GM10248 (cell line): ENCODE measurements at regions not wholly inside any gene's neighbourhood (a gene's known extent, or its start where the extent isn't known, plus 50 kb on each side); places are given as distances from the start of the nearest gene placed in this dataset.

Experiments used
- CTCF ChIA-PET: fragments of 300-600 bp; sonication (Branson Sonifier 250); formaldehyde crosslinking; extraction: SDS; loops from one replicate; lab custom pipeline; 2021; ENCODE audit warnings: antibody characterized with exemption; lab: Yijun Ruan, JAX
- POLR2A ChIA-PET: fragments of 350-650 bp; sonication (Branson Sonifier 250); formaldehyde crosslinking; extraction: SDS; loops from one replicate; lab custom pipeline; 2020; ENCODE audit warnings: antibody characterized with exemption; lab: Yijun Ruan, JAX
- DNase-seq: peaks from one replicate; pipeline ENCODE4 v3.0.0; 2012; ENCODE audit errors: extremely low spot score
- TF ChIP-seq, protein P1 (sequence below): IDR thresholded peaks from 2 replicates; pipeline ENCODE4 v1.5.1; 2012; ENCODE audit warnings: mild to moderate bottlenecking, low read depth; ENCODE audit errors: extremely low read depth, missing control alignments, control extremely low read depth

DNA sequence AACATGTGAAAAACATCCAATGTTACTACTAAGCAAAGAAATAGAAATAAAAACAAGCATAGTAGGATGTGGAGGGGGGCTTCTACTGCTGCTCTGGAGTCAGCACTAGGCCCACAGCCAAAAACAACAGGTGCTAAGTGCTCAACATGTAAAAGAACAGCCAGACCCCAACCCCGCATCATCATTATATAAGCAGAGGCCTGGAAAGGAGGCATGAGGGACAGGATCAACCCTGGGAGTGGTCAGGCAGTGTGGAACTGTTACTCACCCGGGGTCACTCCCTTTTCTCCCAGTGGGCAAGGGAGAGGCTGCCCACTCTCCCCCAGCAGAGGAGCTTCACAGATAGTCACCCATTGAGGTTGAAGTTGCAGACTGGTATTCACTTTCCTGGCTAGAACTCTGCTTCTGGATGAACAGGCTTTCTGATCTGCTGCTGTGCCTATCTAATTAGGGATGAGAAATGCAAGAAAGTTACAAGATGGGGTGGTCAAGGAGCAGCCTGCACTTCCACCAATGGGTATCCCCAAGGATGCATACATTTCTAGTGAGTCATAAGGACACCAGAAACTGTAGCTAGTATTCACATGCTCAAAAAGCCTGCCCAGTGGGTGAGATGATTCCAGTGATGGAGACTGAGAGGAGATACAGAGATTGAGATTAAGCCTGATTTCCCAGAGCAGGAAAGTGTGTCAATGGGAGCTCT lies 480.1 kb upstream of the TCF4 start:
- no peak for DNase-seq
- POLR2A ChIA-PET = no interaction called here
- TF ChIP-seq, protein P1, sequence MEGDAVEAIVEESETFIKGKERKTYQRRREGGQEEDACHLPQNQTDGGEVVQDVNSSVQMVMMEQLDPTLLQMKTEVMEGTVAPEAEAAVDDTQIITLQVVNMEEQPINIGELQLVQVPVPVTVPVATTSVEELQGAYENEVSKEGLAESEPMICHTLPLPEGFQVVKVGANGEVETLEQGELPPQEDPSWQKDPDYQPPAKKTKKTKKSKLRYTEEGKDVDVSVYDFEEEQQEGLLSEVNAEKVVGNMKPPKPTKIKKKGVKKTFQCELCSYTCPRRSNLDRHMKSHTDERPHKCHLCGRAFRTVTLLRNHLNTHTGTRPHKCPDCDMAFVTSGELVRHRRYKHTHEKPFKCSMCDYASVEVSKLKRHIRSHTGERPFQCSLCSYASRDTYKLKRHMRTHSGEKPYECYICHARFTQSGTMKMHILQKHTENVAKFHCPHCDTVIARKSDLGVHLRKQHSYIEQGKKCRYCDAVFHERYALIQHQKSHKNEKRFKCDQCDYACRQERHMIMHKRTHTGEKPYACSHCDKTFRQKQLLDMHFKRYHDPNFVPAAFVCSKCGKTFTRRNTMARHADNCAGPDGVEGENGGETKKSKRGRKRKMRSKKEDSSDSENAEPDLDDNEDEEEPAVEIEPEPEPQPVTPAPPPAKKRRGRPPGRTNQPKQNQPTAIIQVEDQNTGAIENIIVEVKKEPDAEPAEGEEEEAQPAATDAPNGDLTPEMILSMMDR = no peak
- CTCF ChIA-PET = no interaction called here

DNA sequence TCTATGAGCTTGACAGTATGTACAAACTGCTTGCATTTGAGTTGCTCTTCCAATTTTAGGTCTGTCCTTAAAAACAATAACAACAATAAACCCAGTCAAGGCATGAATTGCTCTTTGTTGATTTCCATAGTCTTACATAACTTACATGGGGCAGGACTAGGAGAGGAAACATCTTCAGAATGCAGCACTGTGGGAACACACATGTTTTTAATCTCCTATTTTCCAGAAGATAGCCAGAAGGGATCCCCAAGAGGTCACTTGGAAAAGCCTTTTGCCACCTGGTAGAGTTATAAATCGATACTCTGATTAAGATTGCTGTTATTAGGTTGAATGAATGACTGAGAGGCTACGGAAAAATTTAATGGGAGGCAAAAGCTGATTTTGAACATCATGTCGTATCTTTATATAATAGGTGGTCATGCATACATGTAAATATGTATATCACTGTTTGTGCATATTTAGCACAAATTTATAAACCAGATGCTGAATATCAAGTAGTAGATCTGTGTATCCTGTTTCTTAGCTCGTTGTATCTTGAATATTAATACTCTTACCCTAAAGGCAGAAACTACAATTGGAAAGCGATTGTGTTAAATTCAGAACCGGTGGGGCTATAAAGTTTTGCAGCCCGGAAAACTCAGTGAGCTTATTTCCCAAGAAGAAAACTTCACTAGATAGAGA lies 479.4 kb upstream of the TCF4 start:
- CTCF ChIA-PET = no interaction called here
- POLR2A ChIA-PET = no interaction called here

DNA sequence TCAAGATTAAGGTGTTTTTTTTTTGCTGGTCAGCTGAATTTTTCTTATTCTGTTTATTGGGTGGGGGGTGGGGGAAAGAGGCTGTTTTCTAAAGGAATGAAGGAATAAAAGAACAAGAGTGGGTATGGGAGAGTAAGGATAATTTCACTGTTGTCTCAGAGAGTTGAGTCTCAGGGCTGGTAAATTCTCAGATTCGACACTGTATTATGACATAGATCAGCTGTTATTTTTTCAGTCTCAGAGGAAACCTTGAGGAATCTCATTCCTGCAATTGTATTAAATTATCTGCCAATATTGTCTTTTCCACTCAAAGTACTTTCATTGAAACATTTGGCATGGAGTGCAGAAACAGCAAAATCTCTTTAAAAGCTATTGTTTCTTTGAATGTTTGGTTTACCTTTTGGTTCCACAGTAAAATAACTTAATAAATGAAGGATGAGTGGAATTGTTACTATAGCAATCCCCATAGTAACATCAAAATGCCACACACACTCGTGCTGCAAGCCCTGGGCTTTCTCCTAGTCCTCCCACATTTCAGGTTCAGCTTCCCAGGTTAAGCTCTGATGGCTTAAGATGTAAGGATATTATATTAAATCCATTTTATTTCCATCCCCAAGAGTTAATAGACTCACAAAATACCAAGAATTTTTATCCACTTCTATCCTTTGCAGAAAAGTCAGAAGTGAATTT lies 478.7 kb upstream of the TCF4 start:
- no peak for DNase-seq
- TF ChIP-seq, protein P1 = no peak
- ChIA-PET POLR2A (no interaction called here), CTCF (no interaction called here)

More for the DNA sequence above, 479.4 kb upstream of the TCF4 start:
- TF ChIP-seq, protein P1 = no peak
- DNase-seq = no peak

DNA sequence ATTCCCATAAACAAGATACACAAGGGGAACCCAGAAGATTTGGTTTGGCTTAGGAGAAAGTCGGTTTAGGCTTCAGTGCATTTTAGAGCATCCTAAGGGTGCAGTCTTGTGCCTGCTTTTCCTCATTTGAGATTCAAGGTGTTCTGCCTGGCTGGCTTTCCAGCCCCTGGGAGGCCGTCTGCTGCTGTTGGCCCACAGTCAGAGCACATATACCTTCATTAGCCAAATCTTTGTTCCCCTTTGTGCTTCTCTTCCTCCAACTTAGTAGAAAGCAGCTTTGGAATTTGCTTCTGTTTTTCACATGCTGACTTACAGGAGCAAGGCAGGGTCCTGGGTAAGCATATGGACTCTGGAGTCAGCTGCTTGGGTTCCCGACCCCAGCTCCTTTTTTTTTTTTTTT lies 477.1 kb upstream of the TCF4 start:
- TF ChIP-seq, protein P1 = no peak
- no peak for DNase-seq
- POLR2A ChIA-PET = no interaction called here
- CTCF ChIA-PET = interaction anchor here (3.7 kb wide), 1 partner anchor 14 kb away, joined by 16 read pairs; no protein-coding TSS in a partner anchor

DNA sequence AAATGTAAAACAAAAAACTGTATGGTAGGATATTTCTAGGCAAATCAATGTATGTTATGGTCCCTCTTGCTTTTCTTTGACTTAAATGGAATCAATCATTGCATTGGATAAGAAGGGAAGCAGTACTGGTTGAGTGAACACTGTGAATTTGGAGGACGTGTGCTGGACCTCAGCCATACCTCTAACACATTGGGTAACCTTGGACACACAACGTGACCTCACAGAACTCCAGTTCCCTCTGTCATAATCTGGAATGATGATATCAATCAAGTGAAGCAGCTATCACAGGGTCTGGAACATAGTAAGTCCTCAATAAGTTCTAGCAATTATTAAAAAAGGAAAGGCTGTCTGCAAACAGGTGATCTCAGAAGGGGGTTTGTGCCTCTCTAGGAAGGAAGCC lies 474.9 kb upstream of the TCF4 start:
- TF ChIP-seq, protein P1 = no peak
- ChIA-PET CTCF (interaction anchor here (1.2 to 3.7 kb wide), 3 partner anchors 12 to 18 kb away, joined by 4 to 16 read pairs (median 5); no protein-coding TSS in a partner anchor), POLR2A (no interaction called here)

DNA sequence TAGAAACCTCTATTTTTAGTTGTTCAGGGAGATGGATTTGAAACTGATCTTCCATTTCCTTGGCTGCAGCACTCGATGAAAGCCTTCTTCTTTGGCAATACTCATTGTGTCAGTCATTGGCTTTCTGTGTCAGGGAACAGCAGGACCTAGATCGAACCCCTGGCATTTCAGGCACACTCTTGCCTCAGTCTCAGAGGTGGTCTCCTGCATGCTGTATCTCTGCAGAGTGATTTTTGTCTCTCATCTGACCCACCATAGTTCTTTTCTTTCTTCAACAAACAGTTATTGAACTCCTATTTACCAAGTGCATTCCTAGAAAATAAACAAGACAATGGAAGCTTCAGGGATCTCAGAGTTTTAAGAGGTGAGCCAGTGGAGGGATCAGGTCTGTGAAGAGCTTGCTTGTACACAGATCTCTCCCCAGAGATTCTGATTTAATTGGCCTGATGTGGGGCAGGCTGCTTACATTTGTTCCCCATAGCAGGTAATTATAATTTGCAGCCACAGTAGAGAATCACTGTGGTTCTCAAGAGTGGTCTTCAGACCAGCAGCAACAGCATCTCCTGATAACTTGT lies 473.1 kb upstream of the TCF4 start:
- no peak for DNase-seq
- ChIA-PET POLR2A (no interaction called here), CTCF (interaction anchor here (1.1 to 1.9 kb wide), 5 partner anchors 9 to 28 kb away, joined by 3 to 5 read pairs (median 3); no protein-coding TSS in a partner anchor)
- TF ChIP-seq, protein P1 = no peak

More for the DNA sequence above, 474.9 kb upstream of the TCF4 start:
- DNase-seq = no peak
